GM18508 (cell line): ENCODE measurements at regions not wholly inside any gene's neighbourhood (a gene's known extent, or its start where the extent isn't known, plus 50 kb on each side); places are given as distances from the start of the nearest gene placed in this dataset.

Experiments
- ATAC-seq: cut with Tn5 transposase; IDR thresholded peaks from one replicate; pipeline ENCODE4 v1.9.1; 2021; ENCODE audit warnings: moderate number of reproducible peaks; ENCODE audit not compliant: insufficient read depth, unreplicated experiment

- no peak for ATAC-seq
These were observed 69.8 kb downstream of the CD83 start for GRCh38 chr6:14187406-14187805.

GRCh38 chr6:14189074-14189473, 71.5 kb downstream of the CD83 start:
- no peak for ATAC-seq

GRCh38 chr6:14190191-14190928, 72.8 kb downstream of the CD83 start:
- no peak for ATAC-seq

- ATAC-seq = no peak
These were observed 73.3 kb downstream of the CD83 start for GRCh38 chr6:14190929-14191224.

GRCh38 chr6:14191761-14192160, 74.2 kb downstream of the CD83 start:
- no peak for ATAC-seq

- no peak for ATAC-seq
These were observed 74.7 kb downstream of the CD83 start for GRCh38 chr6:14192216-14192788.

- ATAC-seq = no peak
These were observed 76.0 kb downstream of the CD83 start for GRCh38 chr6:14193524-14193923.

- ATAC-seq = no peak
These were observed 76.9 kb downstream of the CD83 start for GRCh38 chr6:14194483-14194882.

- ATAC-seq = no peak
These were observed 77.4 kb downstream of the CD83 start for GRCh38 chr6:14194976-14195375.

GRCh38 chr6:14196026-14196425, 78.5 kb downstream of the CD83 start:
- no peak for ATAC-seq

GRCh38 chr6:14197118-14197517, 79.5 kb downstream of the CD83 start:
- ATAC-seq = no peak

- no peak for ATAC-seq
These were observed 82.5 kb downstream of the CD83 start for GRCh38 chr6:14200047-14200446.

- no peak for ATAC-seq
These were observed 85.4 kb downstream of the CD83 start for GRCh38 chr6:14202947-14203346.

- no peak for ATAC-seq
These were observed 88.8 kb downstream of the CD83 start for GRCh38 chr6:14206391-14206790.

GRCh38 chr6:14207448-14207847, 89.9 kb downstream of the CD83 start:
- ATAC-seq = no peak

- ATAC-seq = no peak
These were observed 91.4 kb downstream of the CD83 start for GRCh38 chr6:14209000-14209399.

GRCh38 chr6:14210077-14210476, 92.5 kb downstream of the CD83 start:
- ATAC-seq = no peak

GRCh38 chr6:14210663-14211561, 93.3 kb downstream of the CD83 start:
- ATAC-seq = peak; percentile 53

GRCh38 chr6:14211562-14211942, 94.0 kb downstream of the CD83 start:
- peak; percentile 13 for ATAC-seq

GRCh38 chr6:14212020-14212419, 94.4 kb downstream of the CD83 start:
- ATAC-seq = no peak

- no peak for ATAC-seq
These were observed 95.1 kb downstream of the CD83 start for GRCh38 chr6:14212632-14213031.
